Body of pancreas (tissue), 4 donors: ENCODE measurements at regions not wholly inside any gene's neighbourhood (a gene's known extent, or its start where the extent isn't known, plus 50 kb on each side); places are given as distances from the start of the nearest gene placed in this dataset.

Source experiments
- ATAC-seq: fragments of 150-250 bp; one replicate; pipeline ENCODE4 v1.9.1; 2016
- DNase-seq, 4 donors: peaks; one replicate each; pipeline ENCODE4 v3.0.0-alpha.2; 2019
- H3K27ac ChIP-seq, 4 donors: fragments of 200-600 bp; sonication (generic); 1 replicate in 3 of 4; 2 replicates in 1 of 4; pipeline versions ENCODE4 v1.5.1 to v1.6.1; 2016 to 2019; ENCODE audit warnings: mild to moderate bottlenecking in 1 of 4, mixed read lengths in 1 of 4, moderate library complexity in 1 of 4
- H3K27me3 ChIP-seq, 2 donors: fragments of 200-600 bp; sonication (generic); one replicate each; pipeline ENCODE4 v1.6.0; 2016; ENCODE audit warnings: mild to moderate bottlenecking in 1 of 2
- H3K36me3 ChIP-seq, 2 donors: fragments of 200-600 bp; sonication (generic); replicated peaks in 1 of 2; 2 replicates each; pipeline ENCODE4 v1.5.1; 2016; ENCODE audit warnings: low read depth in 2 of 2; ENCODE audit not compliant: insufficient read depth in 1 of 2
- H3K4me1 ChIP-seq: fragments of 200-600 bp; sonication (generic); one replicate; pipeline ENCODE4 v1.6.0; 2016
- H3K4me3 ChIP-seq, 2 donors: fragments of 200-600 bp; sonication (generic); 1 replicate in 1 of 2; 2 replicates in 1 of 2; pipeline ENCODE4 v1.5.1; 2016 to 2019
- H3K9me3 ChIP-seq, 3 donors: fragments of 200-600 bp; sonication (generic); 1 replicate in 2 of 3; 2 replicates in 1 of 3; pipeline ENCODE4 v1.5.1; 2016
- POLR2A ChIP-seq, 3 donors: fragments of 450-650 bp; IDR thresholded peaks; one replicate each; pipeline ENCODE4 v1.6.1; 2016; ENCODE audit warnings: antibody characterized with exemption in 3 of 3, mild to moderate bottlenecking in 2 of 3
- WGBS, 2 donors: methylation state at CpG; one replicate each; pipeline ENCODE4 v1.1.5; 2017; 5-methylcytosine and 5-hydroxymethylcytosine counted together
- intact Hi-C: fragments of 100-400 bp; cut with DNase I; formaldehyde crosslinking; loops from one replicate; pipeline ENCODE4 v1.15.1; 2023
- TF ChIP-seq, protein P1 (sequence below), 7 experiments: fragments of 450-650 bp in 4 of 7; fragments of 200-600 bp in 3 of 7; sonication (generic) in 3 of 7; IDR thresholded peaks; one replicate each; pipeline ENCODE4 v1.5.1; 2016 to 2019; ENCODE audit warnings: antibody characterized with exemption in 7 of 7

- 71 to 75% methylated on average over 2 of the region's 2 CpGs for WGBS, 2 donors
- TF ChIP-seq, protein P1, sequence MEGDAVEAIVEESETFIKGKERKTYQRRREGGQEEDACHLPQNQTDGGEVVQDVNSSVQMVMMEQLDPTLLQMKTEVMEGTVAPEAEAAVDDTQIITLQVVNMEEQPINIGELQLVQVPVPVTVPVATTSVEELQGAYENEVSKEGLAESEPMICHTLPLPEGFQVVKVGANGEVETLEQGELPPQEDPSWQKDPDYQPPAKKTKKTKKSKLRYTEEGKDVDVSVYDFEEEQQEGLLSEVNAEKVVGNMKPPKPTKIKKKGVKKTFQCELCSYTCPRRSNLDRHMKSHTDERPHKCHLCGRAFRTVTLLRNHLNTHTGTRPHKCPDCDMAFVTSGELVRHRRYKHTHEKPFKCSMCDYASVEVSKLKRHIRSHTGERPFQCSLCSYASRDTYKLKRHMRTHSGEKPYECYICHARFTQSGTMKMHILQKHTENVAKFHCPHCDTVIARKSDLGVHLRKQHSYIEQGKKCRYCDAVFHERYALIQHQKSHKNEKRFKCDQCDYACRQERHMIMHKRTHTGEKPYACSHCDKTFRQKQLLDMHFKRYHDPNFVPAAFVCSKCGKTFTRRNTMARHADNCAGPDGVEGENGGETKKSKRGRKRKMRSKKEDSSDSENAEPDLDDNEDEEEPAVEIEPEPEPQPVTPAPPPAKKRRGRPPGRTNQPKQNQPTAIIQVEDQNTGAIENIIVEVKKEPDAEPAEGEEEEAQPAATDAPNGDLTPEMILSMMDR (IDR thresholded peaks at IDR 0.05), result no peak
- no peak for TF ChIP-seq POLR2A (IDR thresholded peaks at IDR 0.05)
- Histone ChIP-seq H3K27ac (no peak overlapping the region), H3K9me3 (peaks cover 0 to 8% (median 0%) of the 10 kb centered on the region in 3 donors), H3K4me1 (no peaks in the 10 kb centered on the region), H3K4me3 (no peak overlapping the region), H3K36me3 (no peaks in the 10 kb centered on the region), H3K27me3 (no peaks in the 10 kb centered on the region)
- ATAC-seq (no peak), DNase-seq (no peak)
- intact Hi-C loops, result no loop called here
These were observed 423.4 kb downstream of the DMAC1 start for GRCh38 chr9:7376213-7376612.

DNA sequence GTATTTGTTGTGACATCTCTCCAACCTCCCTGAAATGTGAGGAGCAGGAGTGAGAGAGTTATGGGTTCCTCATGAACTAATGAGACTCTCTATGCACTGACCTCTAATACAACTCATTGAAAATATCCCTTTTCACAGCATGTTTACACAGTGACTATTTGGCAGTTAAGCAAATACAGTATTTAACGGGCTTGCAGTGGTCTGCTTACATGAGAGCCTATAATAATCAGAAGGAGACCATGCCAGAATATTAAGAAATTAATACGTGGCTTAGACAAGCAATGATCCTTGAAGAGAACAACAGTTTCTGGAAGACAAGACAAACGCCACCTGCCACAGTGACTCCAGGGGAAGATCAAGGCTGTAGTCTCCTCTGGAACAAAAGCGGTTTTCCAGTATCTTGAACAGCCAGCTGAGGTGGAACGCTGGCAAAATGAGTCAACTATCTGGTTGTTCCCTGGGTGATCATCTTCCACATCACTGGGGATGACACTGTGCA, 424.5 kb downstream of the DMAC1 start:
- no peak for DNase-seq
- Histone ChIP-seq H3K4me1 (no peaks in the 10 kb centered on the region), H3K36me3 (no peaks in the 10 kb centered on the region), H3K4me3 (no peak overlapping the region), H3K27ac (no peak overlapping the region), H3K9me3 (peaks cover 0 to 8% (median 0%) of the 10 kb centered on the region in 3 donors), H3K27me3 (no peaks in the 10 kb centered on the region)
- intact Hi-C loops, result no loop called here
- 50 to 51% methylated on average over 5 of the region's 5 CpGs for WGBS, 2 donors
- TF ChIP-seq, protein P1 (IDR thresholded peaks at IDR 0.05), result no peak
- TF ChIP-seq POLR2A (IDR thresholded peaks at IDR 0.05), result no peak
- no peak for ATAC-seq

DNA sequence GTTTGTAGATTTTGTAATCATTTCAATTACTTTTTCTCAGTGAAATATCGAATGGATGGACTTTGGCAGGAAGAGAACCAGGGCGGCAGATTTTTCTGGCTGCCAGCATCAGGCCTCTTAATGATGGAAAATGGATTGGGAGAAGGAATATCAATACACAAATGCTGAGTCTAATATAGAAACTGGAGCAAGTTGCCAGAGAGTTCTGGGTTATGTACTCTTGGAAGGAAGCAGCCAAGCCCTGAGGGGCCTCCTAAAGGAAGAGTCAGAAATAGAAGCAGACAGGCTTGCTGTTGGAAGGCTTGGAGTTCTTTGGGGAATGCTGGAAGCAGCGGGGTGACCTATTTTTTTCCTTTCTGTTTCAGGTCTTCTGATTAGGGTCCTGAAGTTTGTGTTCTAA, 428.6 kb downstream of the DMAC1 start:
- H3K27me3 ChIP-seq, result no peaks in the 10 kb centered on the region
- H3K9me3 ChIP-seq, result no peaks in the 10 kb centered on the region
- WGBS, 2 donors, result 75 to 78% methylated on average over 3 of the region's 3 CpGs
- no peaks in the 10 kb centered on the region for H3K36me3 ChIP-seq
- no peaks in the 10 kb centered on the region for H3K4me1 ChIP-seq
- DNase-seq (no peak), ATAC-seq (no peak)
- TF ChIP-seq, protein P1 (IDR thresholded peaks at IDR 0.05), result no peak
- no peak for TF ChIP-seq POLR2A (IDR thresholded peaks at IDR 0.05)
- no peak overlapping the region for H3K4me3 ChIP-seq
- peak overlapping the region in 1 of 4 donors; percentile 3 for H3K27ac ChIP-seq
- intact Hi-C loops, result no loop called here

- Histone ChIP-seq H3K27me3 (no peaks in the 10 kb centered on the region), H3K36me3 (no peaks in the 10 kb centered on the region), H3K4me3 (no peak overlapping the region), H3K27ac (no peak overlapping the region), H3K4me1 (no peaks in the 10 kb centered on the region), H3K9me3 (no peaks in the 10 kb centered on the region)
- DNase-seq (no peak), ATAC-seq (no peak)
- TF ChIP-seq POLR2A (IDR thresholded peaks at IDR 0.05), result no peak
- TF ChIP-seq, protein P1 (IDR thresholded peaks at IDR 0.05), result no peak
- intact Hi-C loops, result no loop called here
- 69 to 70% methylated on average over 2 of the region's 2 CpGs for WGBS, 2 donors
These were observed 429.2 kb downstream of the DMAC1 start for GRCh38 chr9:7370381-7370780.

DNA sequence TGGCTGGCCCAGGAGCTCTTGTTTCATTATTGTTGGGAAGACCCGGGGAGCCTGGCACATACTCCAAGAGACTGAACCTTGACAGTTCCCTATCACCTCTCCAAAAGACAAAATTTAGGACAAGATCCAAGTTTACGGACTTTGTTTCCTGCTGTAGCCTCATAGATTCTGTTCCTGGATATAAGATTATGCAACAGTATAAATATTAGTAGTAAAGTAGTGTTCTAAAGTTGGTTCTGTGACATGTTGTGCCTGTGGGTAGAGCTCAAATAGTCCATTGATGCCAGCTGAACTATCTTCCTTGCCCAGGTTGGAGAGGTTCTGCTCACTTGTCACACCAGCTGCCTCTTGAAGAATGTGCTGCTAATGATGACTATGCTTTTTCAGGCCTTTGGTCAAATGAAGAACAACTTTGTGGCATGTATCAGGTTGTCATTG, 430.2 kb downstream of the DMAC1 start:
- TF ChIP-seq, protein P1 (IDR thresholded peaks at IDR 0.05), result no peak
- no peak for TF ChIP-seq POLR2A (IDR thresholded peaks at IDR 0.05)
- H3K4me3 ChIP-seq, result no peak overlapping the region

More for the DNA sequence above, 430.2 kb downstream of the DMAC1 start:
- intact Hi-C loops, result no loop called here
- H3K36me3 ChIP-seq, result no peaks in the 10 kb centered on the region
- no peaks in the 10 kb centered on the region for H3K9me3 ChIP-seq
- ATAC-seq (no peak), DNase-seq (no peak)
- no peaks in the 10 kb centered on the region for H3K4me1 ChIP-seq
- 48 to 60% methylated on average over 2 of the region's 2 CpGs for whole genome bisulfite sequencing, 2 donors
- H3K27ac ChIP-seq, result peak overlapping the region in 2 of 4 donors; percentile 10 to 68
- H3K27me3 ChIP-seq, result no peaks in the 10 kb centered on the region
